Prostate gland (tissue), 2 donors: ENCODE measurements at regions not wholly inside any gene's neighbourhood (a gene's known extent, or its start where the extent isn't known, plus 50 kb on each side); places are given as distances from the start of the nearest gene placed in this dataset.

Experiments
- DNase-seq: peaks from one replicate; pipeline ENCODE4 v3.0.0-alpha.2; 2019; ENCODE audit warnings: low spot score
- H3K27ac ChIP-seq, 2 donors: fragments of 200-600 bp; sonication (generic); 2 replicates each; pipeline ENCODE4 v1.5.1; 2017 to 2019
- H3K27me3 ChIP-seq: fragments of 200-600 bp; sonication (generic); replicated peaks from 2 replicates; pipeline ENCODE4 v1.5.1; 2019; ENCODE audit not compliant: insufficient read depth
- H3K36me3 ChIP-seq, 2 donors: fragments of 200-600 bp; sonication (generic); 1 replicate in 1 of 2; 2 replicates in 1 of 2; pipeline versions ENCODE4 v1.5.1 to v1.8.1; 2017 to 2019
- H3K4me1 ChIP-seq: fragments of 200-600 bp; sonication (generic); replicated peaks from 2 replicates; pipeline ENCODE4 v1.5.1; 2019
- H3K4me3 ChIP-seq, 2 donors: fragments of 200-600 bp; sonication (generic); 2 replicates each; pipeline ENCODE4 v1.5.1; 2017 to 2019
- H3K9me3 ChIP-seq: fragments of 200-600 bp; sonication (generic); 2 replicates; pipeline ENCODE4 v1.5.1; 2017
- POLR2A ChIP-seq: fragments of 450-650 bp; IDR thresholded peaks from one replicate; pipeline ENCODE4 v1.6.1; 2016; ENCODE audit warnings: antibody characterized with exemption, mild to moderate bottlenecking
- POLR2AphosphoS5 ChIP-seq: sonication (generic); formaldehyde crosslinking; IDR thresholded peaks from one replicate; pipeline ENCODE4 v1.6.1; 2017; ENCODE audit warnings: antibody characterized with exemption
- WGBS: methylation state at CpG from one replicate; pipeline ENCODE4 v1.1.5; 2018; 5-methylcytosine and 5-hydroxymethylcytosine counted together
- intact Hi-C: fragments of 100-400 bp; cut with DNase I; formaldehyde crosslinking; loops from one replicate; pipeline ENCODE4 v1.14.2; 2022
- TF ChIP-seq, protein P1 (sequence below), 4 experiments: fragments of 200-600 bp in 2 of 4; fragments of 450-650 bp in 2 of 4; sonication (generic) in 2 of 4; IDR thresholded peaks; 1 replicate in 3 of 4; 2 replicates in 1 of 4; pipeline ENCODE4 v1.5.1; 2016 to 2019; ENCODE audit warnings: antibody characterized with exemption in 4 of 4, mild to moderate bottlenecking in 2 of 4, moderate library complexity in 2 of 4

GRCh38 chr3:24937228-24937627 is 442.6 kb upstream of the THRB start:
- intact Hi-C loops = no loop called here
- no peaks in the 10 kb centered on the region for H3K4me1 ChIP-seq
- no peaks in the 10 kb centered on the region for H3K9me3 ChIP-seq
- TF ChIP-seq POLR2AphosphoS5 (no peak), POLR2A (no peak)
- TF ChIP-seq, protein P1, sequence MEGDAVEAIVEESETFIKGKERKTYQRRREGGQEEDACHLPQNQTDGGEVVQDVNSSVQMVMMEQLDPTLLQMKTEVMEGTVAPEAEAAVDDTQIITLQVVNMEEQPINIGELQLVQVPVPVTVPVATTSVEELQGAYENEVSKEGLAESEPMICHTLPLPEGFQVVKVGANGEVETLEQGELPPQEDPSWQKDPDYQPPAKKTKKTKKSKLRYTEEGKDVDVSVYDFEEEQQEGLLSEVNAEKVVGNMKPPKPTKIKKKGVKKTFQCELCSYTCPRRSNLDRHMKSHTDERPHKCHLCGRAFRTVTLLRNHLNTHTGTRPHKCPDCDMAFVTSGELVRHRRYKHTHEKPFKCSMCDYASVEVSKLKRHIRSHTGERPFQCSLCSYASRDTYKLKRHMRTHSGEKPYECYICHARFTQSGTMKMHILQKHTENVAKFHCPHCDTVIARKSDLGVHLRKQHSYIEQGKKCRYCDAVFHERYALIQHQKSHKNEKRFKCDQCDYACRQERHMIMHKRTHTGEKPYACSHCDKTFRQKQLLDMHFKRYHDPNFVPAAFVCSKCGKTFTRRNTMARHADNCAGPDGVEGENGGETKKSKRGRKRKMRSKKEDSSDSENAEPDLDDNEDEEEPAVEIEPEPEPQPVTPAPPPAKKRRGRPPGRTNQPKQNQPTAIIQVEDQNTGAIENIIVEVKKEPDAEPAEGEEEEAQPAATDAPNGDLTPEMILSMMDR (IDR thresholded peaks at IDR 0.05) = no peak
- H3K36me3 ChIP-seq = no peaks in the 10 kb centered on the region
- H3K4me3 ChIP-seq = no peak overlapping the region
- H3K27me3 ChIP-seq = no peaks in the 10 kb centered on the region
- DNase-seq = no peak
- H3K27ac ChIP-seq = no peak overlapping the region
- WGBS = 64% methylated on average over 5 of the region's 5 CpGs

DNA sequence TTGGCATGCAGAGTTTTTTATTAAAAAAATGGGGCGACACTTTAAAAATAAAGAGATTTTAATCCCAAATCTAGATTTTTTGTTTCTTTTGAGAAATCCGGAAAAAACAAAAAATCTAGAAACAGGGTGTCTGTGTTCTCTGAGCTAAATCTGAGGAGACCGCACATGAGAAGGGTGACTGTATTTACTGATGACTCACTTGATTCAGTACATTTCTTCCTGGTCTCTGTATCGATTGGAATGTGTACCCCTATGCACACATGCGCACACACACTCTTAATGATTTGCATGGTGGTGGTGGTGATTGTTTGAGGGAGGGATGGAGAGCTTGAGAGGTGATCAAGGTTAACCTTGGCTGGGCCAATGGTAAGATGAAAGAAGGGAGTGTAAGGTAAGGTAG is 443.1 kb upstream of the THRB start:
- Histone ChIP-seq H3K27me3 (no peaks in the 10 kb centered on the region), H3K27ac (no peak overlapping the region), H3K36me3 (no peaks in the 10 kb centered on the region), H3K9me3 (no peaks in the 10 kb centered on the region), H3K4me1 (no peaks in the 10 kb centered on the region), H3K4me3 (no peak overlapping the region)
- no peak for DNase-seq
- 72% methylated on average over 5 of the region's 5 CpGs for WGBS
- intact Hi-C loops = no loop called here
- TF ChIP-seq, protein P1 (IDR thresholded peaks at IDR 0.05) = no peak
- no peak for TF ChIP-seq POLR2AphosphoS5

DNA sequence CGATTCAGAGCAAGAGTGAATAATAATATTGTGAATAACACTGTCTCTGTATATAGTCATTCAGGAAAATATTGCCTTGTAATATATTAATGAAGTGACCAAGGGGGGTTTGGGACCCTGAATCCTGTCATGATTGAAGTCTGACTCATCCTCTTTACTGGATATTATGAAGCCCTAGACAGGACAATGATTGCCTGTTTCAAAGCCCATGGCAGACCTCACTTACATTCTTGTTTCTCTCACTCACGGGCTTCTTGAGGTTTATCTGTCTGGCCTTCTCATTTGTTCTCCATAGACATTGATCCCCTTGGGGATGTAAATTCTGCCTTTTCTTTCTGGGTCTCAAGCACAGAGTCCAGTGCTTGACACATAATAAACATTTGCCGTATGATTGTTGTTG is 449.3 kb upstream of the THRB start:
- Histone ChIP-seq H3K36me3 (no peaks in the 10 kb centered on the region), H3K4me3 (no peak overlapping the region), H3K27me3 (no peaks in the 10 kb centered on the region), H3K4me1 (no peaks in the 10 kb centered on the region), H3K27ac (no peak overlapping the region), H3K9me3 (no peaks in the 10 kb centered on the region)
- DNase-seq = no peak
- TF ChIP-seq, protein P1 (IDR thresholded peaks at IDR 0.05) = no peak
- no peak for TF ChIP-seq POLR2A
- intact Hi-C loops = no loop called here
- 95% methylated on average over 3 of the region's 3 CpGs for WGBS

GRCh38 chr3:24944805-24945520 is 450.3 kb upstream of the THRB start:
- no peak for DNase-seq

GRCh38 chr3:24945563-24945962 is 450.9 kb upstream of the THRB start:
- Histone ChIP-seq H3K4me1 (no peaks in the 10 kb centered on the region), H3K4me3 (no peak overlapping the region), H3K36me3 (no peaks in the 10 kb centered on the region), H3K27me3 (no peaks in the 10 kb centered on the region), H3K27ac (no peak overlapping the region), H3K9me3 (no peaks in the 10 kb centered on the region)
- intact Hi-C loops = no loop called here
- no peak for DNase-seq
- no peak for TF ChIP-seq POLR2A
- no peak for TF ChIP-seq POLR2AphosphoS5
- TF ChIP-seq, protein P1 (IDR thresholded peaks at IDR 0.05) = no peak
- WGBS = 23% methylated on average over 2 of the region's 2 CpGs

More at GRCh38 chr3:24944805-24945520, 450.3 kb upstream of the THRB start:
- intact Hi-C loops = no loop called here
- Histone ChIP-seq H3K27me3 (no peaks in the 10 kb centered on the region), H3K4me3 (no peak overlapping the region), H3K27ac (no peak overlapping the region), H3K9me3 (no peaks in the 10 kb centered on the region), H3K36me3 (no peaks in the 10 kb centered on the region), H3K4me1 (no peaks in the 10 kb centered on the region)
- TF ChIP-seq, protein P1 (IDR thresholded peaks at IDR 0.05) = no peak
- TF ChIP-seq POLR2AphosphoS5 = no peak
- no peak for TF ChIP-seq POLR2A
- WGBS = 89% methylated on average over 3 of the region's 3 CpGs
